Naive thymus-derived CD4-positive, alpha-beta T cell (primary cell): ENCODE measurements at regions not wholly inside any gene's neighbourhood (a gene's known extent, or its start where the extent isn't known, plus 50 kb on each side); places are given as distances from the start of the nearest gene placed in this dataset.

ENCODE experiments used
- ATAC-seq: fragments of 150-1000 bp; cut with Tn5 transposase; 2 replicates; pipeline ENCODE4 v1.10.0; 2021; ENCODE audit warnings: mild to moderate bottlenecking, moderate library complexity
- CTCF ChIA-PET: fragments of 350-600 bp; sonication (Branson Sonifier 250); formaldehyde crosslinking; loops from one replicate; lab custom pipeline; 2021; ENCODE audit warnings: antibody characterized with exemption; lab: Charles Lee
- POLR2A ChIA-PET: fragments of 350-600 bp; sonication (Branson Sonifier 250); formaldehyde crosslinking; loops from one replicate; lab custom pipeline; 2021; ENCODE audit warnings: antibody characterized with exemption, inconsistent platforms; lab: Charles Lee
- DNase-seq, 9 donors: peaks; one replicate each; pipeline versions ENCODE4 v3.0.0 to v3.0.0-alpha.2; 2020 to 2022; ENCODE audit warnings: mixed read lengths in 1 of 9
- H3K27ac ChIP-seq: one replicate; pipeline ENCODE4 v1.7.0; 2013; ENCODE audit warnings: mild to moderate bottlenecking, low read depth, low read length, moderate library complexity
- H3K27me3 ChIP-seq, 2 donors: one replicate each; pipeline ENCODE4 v1.7.0; 2013; ENCODE audit warnings: low read length in 2 of 2, mild to moderate bottlenecking in 2 of 2, moderate library complexity in 2 of 2; ENCODE audit not compliant: control insufficient read depth in 2 of 2, insufficient read depth in 2 of 2
- H3K36me3 ChIP-seq, 3 experiments: 1 replicate in 2 of 3; 2 replicates in 1 of 3; pipeline ENCODE4 v1.7.0; 2013; ENCODE audit warnings: low read length in 3 of 3, mild to moderate bottlenecking in 3 of 3, moderate library complexity in 1 of 3; ENCODE audit not compliant: insufficient read depth in 3 of 3, control insufficient read depth in 2 of 3
- H3K4me1 ChIP-seq, 2 donors: one replicate each; pipeline ENCODE4 v1.7.0; 2013; ENCODE audit warnings: low read length in 2 of 2, mild to moderate bottlenecking in 2 of 2, moderate library complexity in 1 of 2; ENCODE audit not compliant: control insufficient read depth in 2 of 2, insufficient read depth in 2 of 2
- H3K4me3 ChIP-seq: 2 replicates; pipeline ENCODE4 v1.7.0; 2013; ENCODE audit warnings: mild to moderate bottlenecking, low read length
- H3K9me3 ChIP-seq, 3 experiments: 1 replicate in 2 of 3; 2 replicates in 1 of 3; pipeline ENCODE4 v1.7.0; 2013; ENCODE audit warnings: low read length in 3 of 3; ENCODE audit not compliant: control insufficient read depth in 2 of 3
- H3K27ac Mint-ChIP-seq, 9 donors: one replicate each; pipeline ENCODE4 v1.8.0; 2020 to 2022; ENCODE audit warnings: mixed read lengths in 9 of 9, mild to moderate bottlenecking in 8 of 9, moderate library complexity in 5 of 9, inconsistent platforms in 2 of 9
- H3K27me3 Mint-ChIP-seq, 5 donors: one replicate each; pipeline ENCODE4 v1.8.0; 2021 to 2022; ENCODE audit warnings: mixed read lengths in 5 of 5, mild to moderate bottlenecking in 1 of 5
- H3K36me3 Mint-ChIP-seq, 5 donors: one replicate each; pipeline ENCODE4 v1.8.0; 2020 to 2022; ENCODE audit warnings: mixed read lengths in 5 of 5, mild to moderate bottlenecking in 3 of 5, inconsistent platforms in 1 of 5
- H3K4me1 Mint-ChIP-seq, 7 donors: one replicate each; pipeline ENCODE4 v1.8.0; 2020 to 2022; ENCODE audit warnings: mixed read lengths in 7 of 7, mild to moderate bottlenecking in 3 of 7, inconsistent platforms in 1 of 7
- H3K4me3 Mint-ChIP-seq, 10 donors: one replicate each; pipeline ENCODE4 v1.8.0; 2020 to 2022; ENCODE audit warnings: mild to moderate bottlenecking in 10 of 10, mixed read lengths in 10 of 10, moderate library complexity in 6 of 10, inconsistent platforms in 2 of 10
- H3K9me3 Mint-ChIP-seq, 11 donors: one replicate each; pipeline ENCODE4 v1.8.0; 2020 to 2022; ENCODE audit warnings: mixed read lengths in 11 of 11, mild to moderate bottlenecking in 4 of 11, inconsistent platforms in 1 of 11, moderate library complexity in 1 of 11
- intact Hi-C, 2 donors: fragments of 100-400 bp; cut with micrococcal nuclease; formaldehyde crosslinking; loops; one replicate each; pipeline ENCODE4 v1.15.1; 2023

DNA sequence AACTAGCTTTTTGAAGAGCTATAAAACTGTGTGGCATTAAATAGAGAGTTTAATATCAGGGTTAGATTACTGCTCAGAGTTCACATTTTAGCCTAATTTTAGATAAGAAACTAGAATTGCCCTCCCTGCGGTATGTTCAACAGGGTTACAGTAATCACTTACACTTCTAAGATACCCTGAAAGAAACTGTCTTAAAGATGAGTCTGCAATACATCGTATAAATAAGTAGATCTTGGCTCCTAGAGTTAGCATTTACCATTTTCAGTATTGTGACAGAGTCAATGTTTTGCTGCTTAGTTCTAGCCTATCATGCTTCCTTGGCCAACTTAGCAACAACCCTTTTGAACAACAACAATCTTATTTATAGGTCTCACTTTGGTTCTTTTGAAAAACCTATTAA is 217.8 kb upstream of the NDST4 start:
- intact Hi-C loops, result no loop called here
- Histone ChIP-seq H3K9me3 (no peaks in the 10 kb centered on the region), H3K4me3 (no peak overlapping the region), H3K27ac (no peak overlapping the region), H3K27me3 (no peaks in the 10 kb centered on the region), H3K4me1 (no peaks in the 10 kb centered on the region), H3K36me3 (no peaks in the 10 kb centered on the region)
- Mint-ChIP-seq H3K27ac (no peak overlapping the region), H3K4me3 (no peak overlapping the region), H3K27me3 (no peaks in the 10 kb centered on the region), H3K4me1 (no peaks in the 10 kb centered on the region), H3K36me3 (no peaks in the 10 kb centered on the region), H3K9me3 (peaks cover 0 to 1% (median 0%) of the 10 kb centered on the region in 11 donors)
- ChIA-PET CTCF (no interaction called here), POLR2A (no interaction called here)
- ATAC-seq (no peak), DNase-seq (no peak)

DNA sequence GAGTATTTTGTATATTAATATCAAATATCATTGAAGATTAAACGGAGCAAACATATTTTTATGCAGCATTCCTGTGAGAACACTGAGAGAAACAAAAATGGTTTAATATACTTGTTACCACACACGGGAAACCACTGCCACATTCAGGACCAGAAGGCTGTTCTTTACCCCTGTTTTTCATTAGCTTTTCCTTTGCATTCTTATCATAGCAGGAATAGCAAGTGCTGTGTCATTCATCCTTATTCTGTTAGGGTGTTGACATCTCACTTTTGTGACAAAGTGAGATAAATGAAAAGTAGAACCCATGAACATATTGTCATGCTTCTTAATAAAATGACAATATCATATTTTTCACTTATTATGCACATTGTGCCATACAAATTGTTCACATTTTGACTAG is 212.4 kb upstream of the NDST4 start:
- Histone ChIP-seq H3K27me3 (no peaks in the 10 kb centered on the region), H3K27ac (no peak overlapping the region), H3K4me1 (no peaks in the 10 kb centered on the region), H3K9me3 (no peaks in the 10 kb centered on the region), H3K4me3 (no peak overlapping the region), H3K36me3 (no peaks in the 10 kb centered on the region)
- peaks cover 0 to 11% (median 0%) of the 10 kb centered on the region in 11 donors for H3K9me3 Mint-ChIP-seq
- no peaks in the 10 kb centered on the region for H3K27me3 Mint-ChIP-seq
- ATAC-seq (no peak), DNase-seq (no peak)
- H3K4me1 Mint-ChIP-seq, result no peaks in the 10 kb centered on the region
- H3K27ac Mint-ChIP-seq, result no peak overlapping the region
- CTCF ChIA-PET, result no interaction called here
- POLR2A ChIA-PET, result no interaction called here
- intact Hi-C loops, result no loop called here
- H3K36me3 Mint-ChIP-seq, result no peaks in the 10 kb centered on the region
- no peak overlapping the region for H3K4me3 Mint-ChIP-seq

GRCh38 chr4:115323106-115323707 is 209.8 kb upstream of the NDST4 start:
- no peak for ATAC-seq

GRCh38 chr4:115315182-115315581 is 201.8 kb upstream of the NDST4 start:
- Histone ChIP-seq H3K4me1 (no peaks in the 10 kb centered on the region), H3K27ac (no peak overlapping the region), H3K36me3 (no peaks in the 10 kb centered on the region), H3K4me3 (no peak overlapping the region), H3K27me3 (no peaks in the 10 kb centered on the region), H3K9me3 (no peaks in the 10 kb centered on the region)
- no peaks in the 10 kb centered on the region for H3K27me3 Mint-ChIP-seq
- peaks cover 0 to 14% (median 0%) of the 10 kb centered on the region in 11 donors for H3K9me3 Mint-ChIP-seq
- ChIA-PET CTCF (no interaction called here), POLR2A (no interaction called here)
- H3K4me1 Mint-ChIP-seq, result no peaks in the 10 kb centered on the region
- intact Hi-C loops, result no loop called here
- no peak overlapping the region for H3K4me3 Mint-ChIP-seq
- no peaks in the 10 kb centered on the region for H3K36me3 Mint-ChIP-seq
- DNase-seq (no peak), ATAC-seq (no peak)
- H3K27ac Mint-ChIP-seq, result no peak overlapping the region

More at GRCh38 chr4:115323106-115323707, 209.8 kb upstream of the NDST4 start:
- ChIA-PET CTCF (no interaction called here), POLR2A (no interaction called here)
- Mint-ChIP-seq H3K36me3 (no peaks in the 10 kb centered on the region), H3K4me1 (no peaks in the 10 kb centered on the region), H3K4me3 (no peak overlapping the region), H3K27ac (no peak overlapping the region), H3K9me3 (peaks cover 0 to 12% (median 0%) of the 10 kb centered on the region in 11 donors), H3K27me3 (no peaks in the 10 kb centered on the region)
- no peaks in the 10 kb centered on the region for H3K36me3 ChIP-seq
- intact Hi-C loops, result no loop called here
- no peak overlapping the region for H3K27ac ChIP-seq
- H3K9me3 ChIP-seq, result no peaks in the 10 kb centered on the region
- H3K4me3 ChIP-seq, result no peak overlapping the region
- DNase-seq, result no peak
- H3K27me3 ChIP-seq, result no peaks in the 10 kb centered on the region
- no peaks in the 10 kb centered on the region for H3K4me1 ChIP-seq

- H3K4me1 Mint-ChIP-seq, result no peaks in the 10 kb centered on the region
- no peaks in the 10 kb centered on the region for H3K4me1 ChIP-seq
- H3K4me3 Mint-ChIP-seq, result no peak overlapping the region
- DNase-seq, result no peak
- no peaks in the 10 kb centered on the region for H3K9me3 ChIP-seq
- H3K36me3 Mint-ChIP-seq, result no peaks in the 10 kb centered on the region
- H3K27ac ChIP-seq, result no peak overlapping the region
- no peak for ATAC-seq
- H3K27ac Mint-ChIP-seq, result no peak overlapping the region
- POLR2A ChIA-PET, result no interaction called here
- no peaks in the 10 kb centered on the region for H3K27me3 ChIP-seq
- CTCF ChIA-PET, result no interaction called here
- H3K36me3 ChIP-seq, result no peaks in the 10 kb centered on the region
- peaks cover 0 to 12% (median 0%) of the 10 kb centered on the region in 11 donors for H3K9me3 Mint-ChIP-seq
- H3K27me3 Mint-ChIP-seq, result no peaks in the 10 kb centered on the region
- H3K4me3 ChIP-seq, result no peak overlapping the region
- intact Hi-C loops, result no loop called here
These were observed 197.2 kb upstream of the NDST4 start for GRCh38 chr4:115310641-115311040.

GRCh38 chr4:115294717-115295116 is 181.3 kb upstream of the NDST4 start:
- POLR2A ChIA-PET, result no interaction called here
- H3K27ac Mint-ChIP-seq, result no peak overlapping the region

DNA sequence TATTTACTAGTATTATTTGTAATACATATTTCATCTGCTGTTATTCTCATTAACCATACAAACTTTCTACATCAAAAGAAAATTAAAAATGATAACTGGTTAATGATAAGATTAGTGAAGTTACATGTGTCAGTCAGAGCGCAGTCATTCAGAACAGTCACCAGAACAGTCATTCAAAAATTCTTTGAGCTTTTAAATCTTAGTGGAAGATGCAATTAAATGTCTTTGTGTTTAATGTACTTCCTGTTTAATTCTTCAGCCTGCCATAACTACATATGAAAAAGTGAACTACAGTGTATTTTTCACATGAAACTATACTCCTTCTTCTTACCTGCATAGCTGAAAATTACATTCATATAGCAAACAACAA is 179.7 kb upstream of the NDST4 start:
- Mint-ChIP-seq H3K27ac (no peak overlapping the region), H3K4me1 (peaks cover 0 to 2% (median 0%) of the 10 kb centered on the region in 7 donors), H3K36me3 (no peaks in the 10 kb centered on the region), H3K27me3 (no peaks in the 10 kb centered on the region), H3K9me3 (peaks cover 0 to 5% (median 0%) of the 10 kb centered on the region in 11 donors), H3K4me3 (no peak overlapping the region)
- DNase-seq (no peak), ATAC-seq (no peak)
- no peak overlapping the region for H3K4me3 ChIP-seq
- no peaks in the 10 kb centered on the region for H3K27me3 ChIP-seq
- H3K36me3 ChIP-seq, result no peaks in the 10 kb centered on the region
- H3K4me1 ChIP-seq, result no peaks in the 10 kb centered on the region
- no peak overlapping the region for H3K27ac ChIP-seq
- ChIA-PET CTCF (no interaction called here), POLR2A (no interaction called here)
- intact Hi-C loops, result no loop called here
- H3K9me3 ChIP-seq, result no peaks in the 10 kb centered on the region

More at GRCh38 chr4:115294717-115295116, 181.3 kb upstream of the NDST4 start:
- Mint-ChIP-seq H3K4me1 (peaks cover 0 to 2% (median 0%) of the 10 kb centered on the region in 7 donors), H3K27me3 (no peaks in the 10 kb centered on the region), H3K4me3 (no peak overlapping the region), H3K36me3 (no peaks in the 10 kb centered on the region), H3K9me3 (peaks cover 0 to 5% (median 0%) of the 10 kb centered on the region in 11 donors)
- intact Hi-C loops, result no loop called here
- CTCF ChIA-PET, result no interaction called here
- Histone ChIP-seq H3K36me3 (no peaks in the 10 kb centered on the region), H3K4me1 (no peaks in the 10 kb centered on the region), H3K27ac (no peak overlapping the region), H3K4me3 (no peak overlapping the region), H3K27me3 (no peaks in the 10 kb centered on the region), H3K9me3 (no peaks in the 10 kb centered on the region)
- DNase-seq (no peak), ATAC-seq (no peak)
